IMR-90 (cell line): ENCODE measurements at regions not wholly inside any gene's neighbourhood (a gene's known extent, or its start where the extent isn't known, plus 50 kb on each side); places are given as distances from the start of the nearest gene placed in this dataset.

Experiments
- ATAC-seq: fragments of 200-7000 bp; cut with Tn5 transposase; 2 replicates; pipeline ENCODE4 v1.9.1; 2020; ENCODE audit warnings: low read depth, mild to moderate bottlenecking, moderate library complexity
- BruUV-seq: library from RNA; stranded (reverse); fragments of 400-500 nt; replicated peaks from 2 replicates; lab custom pipeline; 2021; lab: Mats Ljungman, UMichigan
- CTCF ChIA-PET: fragments of 300-600 bp; formaldehyde crosslinking; extraction: SDS; loops from one replicate; lab custom pipeline; 2021; ENCODE audit warnings: antibody characterized with exemption; lab: Yijun Ruan, JAX
- POLR2A ChIA-PET: fragments of 300-600 bp; sonication (Branson Sonifier 250); formaldehyde crosslinking; loops from one replicate; lab custom pipeline; 2022; ENCODE audit warnings: antibody characterized with exemption; ENCODE audit not compliant: unreplicated experiment; lab: Charles Lee
- DNase-seq: peaks from one replicate; pipeline ENCODE4 v3.0.0; 2013
- H2AFZ ChIP-seq: replicated peaks from 2 replicates; pipeline ENCODE3; 2013; ENCODE audit warnings: low read length, mild to moderate bottlenecking; ENCODE audit not compliant: poor library complexity
- H2AK5ac ChIP-seq: 2 replicates; pipeline ENCODE4 v1.6.1; 2013; ENCODE audit warnings: low read depth, low read length, inconsistent platforms
- H2AK9ac ChIP-seq: replicated peaks from 2 replicates; pipeline ENCODE3; 2013; ENCODE audit warnings: mild to moderate bottlenecking, low read depth, low read length, moderate library complexity; ENCODE audit not compliant: poor library complexity
- H2BK120ac ChIP-seq: 2 replicates; pipeline ENCODE4 v1.6.1; 2013; ENCODE audit warnings: low read depth, low read length, inconsistent platforms
- H2BK15ac ChIP-seq: 3 replicates; pipeline ENCODE4 v1.6.1; 2013; ENCODE audit warnings: low read depth, low read length, inconsistent platforms
- H2BK20ac ChIP-seq: 2 replicates; pipeline ENCODE4 v1.6.1; 2013; ENCODE audit warnings: low read depth, mild to moderate bottlenecking, inconsistent platforms, low read length, moderate library complexity
- H2BK5ac ChIP-seq: 2 replicates; pipeline ENCODE4 v1.6.1; 2013; ENCODE audit warnings: mild to moderate bottlenecking, low read depth, low read length, inconsistent platforms; ENCODE audit not compliant: poor library complexity, severe bottlenecking
- H3K14ac ChIP-seq: replicated peaks from 2 replicates; pipeline ENCODE4 v1.6.1; 2013; ENCODE audit warnings: low read depth, low read length, inconsistent platforms
- H3K18ac ChIP-seq: 2 replicates; pipeline ENCODE4 v1.6.1; 2013; ENCODE audit warnings: low read depth, low read length, control low read depth
- H3K23ac ChIP-seq: 2 replicates; pipeline ENCODE4 v1.6.1; 2013; ENCODE audit warnings: low read depth, low read length, inconsistent platforms
- H3K27ac ChIP-seq: 2 replicates; pipeline ENCODE4 v1.5.1; 2013; ENCODE audit warnings: mild to moderate bottlenecking, control low read depth, low read length; ENCODE audit not compliant: insufficient read depth
- H3K27me3 ChIP-seq: 2 replicates; pipeline ENCODE4 v1.6.1; 2013; ENCODE audit warnings: low read length; ENCODE audit not compliant: control insufficient read depth, insufficient read depth
- H3K36me3 ChIP-seq: 2 replicates; pipeline ENCODE4 v1.6.1; 2013; ENCODE audit warnings: low read length, mixed read lengths; ENCODE audit not compliant: control insufficient read depth, insufficient read depth
- H3K4ac ChIP-seq: 2 replicates; pipeline ENCODE4 v1.6.1; 2013; ENCODE audit warnings: low read depth, low read length, inconsistent platforms
- H3K4me1 ChIP-seq: 2 replicates; pipeline ENCODE4 v1.6.1; 2013; ENCODE audit warnings: low read length, mixed read lengths; ENCODE audit not compliant: control insufficient read depth, insufficient read depth
- H3K4me2 ChIP-seq: 2 replicates; pipeline ENCODE4 v1.6.1; 2013; ENCODE audit warnings: low read depth, mild to moderate bottlenecking, control low read depth, low read length, moderate library complexity
- H3K4me3 ChIP-seq: 2 replicates; pipeline ENCODE4 v1.5.1; 2013; ENCODE audit warnings: low read depth, mild to moderate bottlenecking, control low read depth, low read length, moderate library complexity; ENCODE audit not compliant: insufficient read depth
- H3K56ac ChIP-seq: 2 replicates; pipeline ENCODE4 v1.6.1; 2013; ENCODE audit warnings: low read length, inconsistent platforms; ENCODE audit not compliant: insufficient read depth; ENCODE audit errors: extremely low read depth
- H3K79me1 ChIP-seq, 2 experiments: 2 replicates each; pipeline ENCODE4 v1.6.1; 2013; ENCODE audit warnings: low read length in 2 of 2, inconsistent platforms in 1 of 2, low read depth in 1 of 2
- H3K9ac ChIP-seq: 2 replicates; pipeline ENCODE4 v1.6.1; 2013; ENCODE audit warnings: low read depth, low read length, control low read depth
- H3K9me1 ChIP-seq: 2 replicates; pipeline ENCODE4 v1.6.1; 2013; ENCODE audit warnings: low read length, inconsistent platforms; ENCODE audit not compliant: insufficient read depth
- H3K9me3 ChIP-seq: 2 replicates; pipeline ENCODE4 v1.6.1; 2013; ENCODE audit warnings: low read length; ENCODE audit not compliant: control insufficient read depth, insufficient read depth
- H4K20me1 ChIP-seq: 2 replicates; pipeline ENCODE4 v1.6.1; 2013; ENCODE audit warnings: low read length, inconsistent platforms; ENCODE audit not compliant: insufficient read depth
- H4K5ac ChIP-seq: 2 replicates; pipeline ENCODE4 v1.6.1; 2013; ENCODE audit warnings: mild to moderate bottlenecking, low read depth, low read length, control low read depth
- H4K8ac ChIP-seq, 2 experiments: 2 replicates each; pipeline ENCODE4 v1.6.1; 2013; ENCODE audit warnings: low read depth in 2 of 2, low read length in 2 of 2, control low read depth in 1 of 2, inconsistent platforms in 1 of 2
- H4K91ac ChIP-seq: 2 replicates; pipeline ENCODE4 v1.6.1; 2013; ENCODE audit warnings: low read depth, low read length, inconsistent platforms; ENCODE audit not compliant: insufficient read depth
- BHLHE40 ChIP-seq: fragments of 150-350 bp; IDR thresholded peaks from 2 replicates; pipeline ENCODE4 v1.6.1; 2016; ENCODE audit warnings: mild to moderate bottlenecking, low read depth, low read length
- CEBPB ChIP-seq: IDR thresholded peaks from 2 replicates; pipeline ENCODE4 v1.6.1; 2012; ENCODE audit warnings: low read depth, low read length, improper control_type of control experiment
- MAFK ChIP-seq: IDR thresholded peaks from 2 replicates; pipeline ENCODE4 v1.6.1; 2012; ENCODE audit warnings: low read depth, low read length, improper control_type of control experiment
- NFE2L2 ChIP-seq: fragments of 150-350 bp; IDR thresholded peaks from 2 replicates; pipeline ENCODE4 v1.6.1; 2016; ENCODE audit warnings: low read depth, mild to moderate bottlenecking, low read length
- RCOR1 ChIP-seq: IDR thresholded peaks from 2 replicates; pipeline ENCODE4 v1.6.1; 2012; ENCODE audit warnings: mild to moderate bottlenecking, low read length, improper control_type of control experiment; ENCODE audit not compliant: insufficient replicate concordance
- SMC3 ChIP-seq: fragments of 150-350 bp; IDR thresholded peaks from 2 replicates; pipeline ENCODE4 v1.6.1; 2016; ENCODE audit warnings: low read depth, mild to moderate bottlenecking, antibody characterized with exemption, low read length, moderate library complexity
- WGBS, 2 experiments: methylation state at CpG; one replicate each; pipeline versions ENCODE4 v1.1.5 to v1.1.7; 2013; ENCODE audit warnings: missing lambda C conversion rate in 2 of 2; ENCODE audit not compliant: insufficient read length in 1 of 2; ENCODE audit errors: extremely low coverage in 2 of 2; 5-methylcytosine and 5-hydroxymethylcytosine counted together
- dilution Hi-C: fragments of 300-500 bp; cut with HindIII; formaldehyde crosslinking; loops from one replicate; pipeline ENCODE4 v1.14.3; 2018; ENCODE audit warnings: low sequenced_read_pairs; ENCODE audit not compliant: unreplicated experiment
- in situ Hi-C: fragments of 300-500 bp; cut with MboI; formaldehyde crosslinking; loops from 3 replicates; pipeline ENCODE4 v1.14.3; 2019; ENCODE audit warnings: low sequenced_read_pairs, inconsistent platforms, mixed read lengths
- intact Hi-C: fragments of 100-400 bp; cut with micrococcal nuclease; formaldehyde crosslinking; loops from 2 replicates; pipeline ENCODE4 v1.10.0; 2022
- TF ChIP-seq, protein P1 (sequence below): fragments of 150-350 bp; IDR thresholded peaks from 2 replicates; pipeline ENCODE4 v1.6.1; 2017; ENCODE audit warnings: mild to moderate bottlenecking, antibody characterized with exemption, low read length, low read depth

DNA sequence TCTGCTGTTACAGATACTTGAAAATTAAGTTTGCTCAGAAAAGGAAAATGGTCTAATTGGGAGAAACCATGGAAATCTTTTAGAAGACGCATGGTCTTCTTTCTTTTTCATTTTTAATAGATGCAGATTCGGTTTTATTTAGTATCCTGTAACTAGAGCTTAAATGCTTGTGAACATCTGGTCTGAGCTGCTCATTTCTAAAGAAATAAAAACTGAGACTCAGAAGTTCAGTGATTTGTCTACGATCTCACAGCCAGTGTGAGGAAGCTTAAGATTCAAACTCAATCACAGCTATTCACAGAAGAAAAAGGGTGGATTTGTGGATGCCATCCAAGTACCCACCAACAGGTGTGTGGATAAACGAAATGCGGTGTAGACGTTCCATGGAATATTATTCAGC is 80.0 kb upstream of the TIAM1 start:
- Histone ChIP-seq H3K4me1 (no peaks in the 10 kb centered on the region), H2BK120ac (no peak overlapping the region), H4K20me1 (no peaks in the 10 kb centered on the region), H4K8ac (no peak overlapping the region), H3K9me3 (no peaks in the 10 kb centered on the region), H2AFZ (no peak overlapping the region), H3K14ac (no peak overlapping the region), H3K4me2 (no peak overlapping the region), H3K36me3 (no peaks in the 10 kb centered on the region), H3K27me3 (no peaks in the 10 kb centered on the region), H2BK5ac (no peak overlapping the region), H2BK20ac (no peak overlapping the region), H3K23ac (no peak overlapping the region), H3K4me3 (no peak overlapping the region), H3K56ac (no peak overlapping the region), H2BK15ac (no peak overlapping the region), H3K18ac (no peak overlapping the region), H3K9me1 (no peaks in the 10 kb centered on the region), H4K91ac (no peak overlapping the region), H2AK9ac (no peak overlapping the region), H2AK5ac (no peak overlapping the region), H4K5ac (no peak overlapping the region), H3K4ac (no peak overlapping the region), H3K79me1 (no peaks in the 10 kb centered on the region), H3K27ac (no peak overlapping the region), H3K9ac (no peak overlapping the region)
- TF ChIP-seq, protein P1, sequence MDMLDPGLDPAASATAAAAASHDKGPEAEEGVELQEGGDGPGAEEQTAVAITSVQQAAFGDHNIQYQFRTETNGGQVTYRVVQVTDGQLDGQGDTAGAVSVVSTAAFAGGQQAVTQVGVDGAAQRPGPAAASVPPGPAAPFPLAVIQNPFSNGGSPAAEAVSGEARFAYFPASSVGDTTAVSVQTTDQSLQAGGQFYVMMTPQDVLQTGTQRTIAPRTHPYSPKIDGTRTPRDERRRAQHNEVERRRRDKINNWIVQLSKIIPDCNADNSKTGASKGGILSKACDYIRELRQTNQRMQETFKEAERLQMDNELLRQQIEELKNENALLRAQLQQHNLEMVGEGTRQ: no peak
- TF ChIP-seq NFE2L2: no peak
- TF ChIP-seq SMC3: no peak
- no peak for TF ChIP-seq RCOR1
- no peak for TF ChIP-seq MAFK
- no peak for TF ChIP-seq BHLHE40
- no peak for TF ChIP-seq CEBPB
- dilution Hi-C loops (no loop called here), intact Hi-C loops (no loop called here), in situ Hi-C loops (no loop called here)
- ChIA-PET CTCF (no interaction called here), POLR2A (interaction anchor here (0.6 kb wide), 1 partner anchor 168 kb away, joined by 7 read pairs; no protein-coding TSS in a partner anchor)
- no peak for ATAC-seq
- BruUV-seq: no TSS peak
- no CpG with 5 or more reads among the region's 6 CpGs for WGBS, 2 experiments
- no peak for DNase-seq
